GM18502 (cell line): ENCODE measurements at regions not wholly inside any gene's neighbourhood (a gene's known extent, or its start where the extent isn't known, plus 50 kb on each side); places are given as distances from the start of the nearest gene placed in this dataset.

ENCODE experiments used
- ATAC-seq: cut with Tn5 transposase; IDR thresholded peaks from one replicate; pipeline ENCODE4 v1.9.1; 2021; ENCODE audit warnings: mild to moderate bottlenecking; ENCODE audit not compliant: unreplicated experiment, poor library complexity

DNA sequence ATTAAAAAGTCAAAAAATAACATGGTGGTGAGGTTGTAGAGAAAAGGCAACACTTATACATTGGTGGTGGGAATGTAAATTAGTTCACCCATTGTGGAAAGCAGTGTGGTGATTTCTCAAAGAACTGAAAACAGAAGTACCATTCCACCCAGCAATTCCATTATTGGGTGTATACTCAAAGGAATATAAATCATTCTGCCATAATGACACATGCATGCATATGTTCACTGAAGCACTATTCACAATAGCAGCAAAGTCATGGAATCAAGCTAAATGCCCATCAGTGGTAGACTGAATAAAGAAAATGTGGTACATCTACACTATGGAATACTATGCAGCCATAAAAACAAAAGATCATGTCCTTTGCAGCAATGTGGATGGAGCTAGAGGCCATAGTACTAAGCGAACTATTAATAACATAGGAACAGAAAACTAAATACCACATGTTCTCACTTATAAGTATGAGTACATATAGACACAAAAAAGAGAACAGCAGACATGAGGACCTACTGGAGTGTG is 66.1 kb upstream of the MKLN1 start:
- no peak for ATAC-seq

DNA sequence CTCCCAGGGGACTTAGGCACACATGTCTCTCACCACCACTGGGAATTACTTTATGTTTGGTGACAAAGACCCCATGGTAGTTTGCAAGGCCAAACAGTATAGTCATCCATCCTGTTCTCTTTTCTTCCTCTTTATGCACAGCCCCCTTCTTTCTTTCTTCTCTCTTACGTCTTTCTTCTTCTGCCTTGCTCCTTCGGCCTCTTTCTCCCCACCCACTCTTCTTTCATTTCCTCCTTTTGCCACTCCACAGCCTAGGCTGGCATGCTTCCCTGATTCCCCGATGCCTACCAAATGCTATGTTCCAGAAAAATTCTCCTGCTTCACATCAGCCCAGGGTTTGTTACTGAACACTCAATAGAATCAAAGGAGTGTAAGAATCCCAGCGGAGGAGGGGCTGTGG is 62.4 kb upstream of the MKLN1 start:
- ATAC-seq: no peak

DNA sequence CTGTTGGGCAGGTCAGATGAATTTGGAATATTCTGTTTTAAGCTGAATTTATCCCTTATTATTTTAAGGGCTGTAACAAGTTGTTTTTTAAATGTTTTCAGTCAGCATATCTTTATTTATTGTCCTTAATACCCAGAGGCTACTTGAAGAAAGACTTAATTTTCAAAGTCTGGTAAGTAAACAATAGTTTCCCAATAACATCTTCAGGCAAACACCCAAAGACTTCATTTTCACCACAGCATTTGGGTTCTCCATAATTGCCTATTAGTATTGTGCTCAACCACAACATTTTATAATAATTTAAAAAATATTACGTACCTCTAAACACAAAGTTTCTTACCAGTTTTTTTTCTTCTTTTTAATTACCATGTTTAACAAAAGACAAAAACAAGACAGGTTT is 60.0 kb upstream of the MKLN1 start:
- ATAC-seq: no peak

DNA sequence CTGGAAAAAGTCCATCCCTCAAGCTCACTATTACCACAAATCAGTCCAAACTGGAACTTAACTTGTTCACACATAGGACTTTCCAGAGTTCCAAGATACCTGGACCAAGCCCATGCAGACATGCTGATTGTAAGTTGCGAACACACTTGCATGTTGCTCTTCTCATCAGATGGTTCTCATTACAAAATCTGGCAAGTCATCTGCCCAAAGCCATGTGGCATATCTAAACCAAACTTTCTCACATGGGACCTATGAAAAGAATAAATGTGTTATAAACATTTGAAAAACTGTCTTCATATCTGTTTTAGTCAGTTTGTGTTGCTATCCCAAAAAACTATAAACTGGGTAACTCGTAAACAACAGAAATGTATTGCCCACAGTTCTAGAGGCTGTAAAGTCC is 58.8 kb upstream of the MKLN1 start:
- no peak for ATAC-seq

DNA sequence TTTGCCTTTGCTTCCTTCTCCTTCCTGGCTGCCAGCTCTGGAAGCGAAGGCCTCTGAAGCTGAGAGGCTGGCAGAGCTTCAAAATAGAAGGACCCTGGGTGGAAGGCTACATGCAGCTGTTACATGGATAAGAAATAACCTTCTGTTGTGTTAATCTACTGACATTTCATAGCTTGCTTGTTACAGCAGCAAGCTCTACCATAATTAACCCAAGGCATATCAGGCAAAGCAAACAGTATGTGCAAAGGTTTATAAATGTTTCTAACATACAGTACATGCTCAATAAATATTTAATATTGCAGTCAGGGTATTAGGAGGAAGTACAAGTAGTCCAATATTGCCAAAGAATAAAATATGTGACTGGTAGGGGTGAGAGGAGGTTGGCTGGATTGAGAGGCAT is 55.6 kb upstream of the MKLN1 start:
- ATAC-seq: no peak

DNA sequence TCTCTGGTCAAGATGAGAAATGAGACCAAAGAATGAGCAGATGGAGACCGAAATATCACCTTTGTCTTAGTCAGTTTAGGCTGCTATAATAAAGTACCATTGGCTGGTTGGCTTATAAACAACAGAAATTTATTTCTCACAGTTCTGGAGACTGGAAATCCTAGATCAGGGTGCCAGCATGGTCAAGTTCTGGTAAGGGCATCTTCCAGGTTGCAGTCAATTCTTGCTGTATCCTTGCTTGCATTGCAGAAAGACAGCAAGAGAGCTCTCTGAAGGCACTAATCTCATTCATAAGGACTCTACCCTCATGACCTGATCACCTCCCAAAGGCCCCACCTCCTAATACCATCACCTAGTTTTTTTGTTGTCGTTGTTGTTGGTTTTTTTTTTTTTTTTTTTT is 52.7 kb upstream of the MKLN1 start:
- ATAC-seq: no peak

GRCh38 chr7:131276190-131276589 is 51.5 kb upstream of the MKLN1 start:
- no peak for ATAC-seq

DNA sequence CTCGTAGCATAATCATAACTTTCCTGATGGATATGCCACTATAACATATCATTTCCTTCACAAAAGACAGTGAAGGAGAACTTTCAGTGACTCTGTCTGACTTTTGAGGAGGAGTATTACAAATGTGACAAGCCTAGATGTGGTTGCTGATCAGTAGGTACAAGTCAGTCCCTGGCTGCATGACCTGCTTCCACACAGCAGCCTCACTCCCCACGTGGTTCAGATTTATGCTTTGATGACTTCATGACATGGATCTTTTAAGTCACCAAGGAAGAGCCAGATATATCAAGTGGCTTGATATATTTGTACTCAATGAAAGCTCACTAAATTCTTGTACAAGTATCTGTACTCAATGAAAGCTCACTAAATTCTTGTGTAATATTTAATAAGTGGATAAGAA is 50.9 kb upstream of the MKLN1 start:
- ATAC-seq: no peak
